Activated naive CD8-positive, alpha-beta T cell treated with anti-CD3 and anti-CD28 coated beads, Interleukin-2, amount 10 ng/mL, durations not matched to agents 7 days and 5 days (primary cell): ENCODE measurements at regions not wholly inside any gene's neighbourhood (a gene's known extent, or its start where the extent isn't known, plus 50 kb on each side); places are given as distances from the start of the nearest gene placed in this dataset.
"Not testable (repeated sequence)": the region's sequence is repeated elsewhere in the genome, so short reads cannot be mapped to it uniquely, and the experiment has no call there.

Source experiments
- ATAC-seq: fragments of 150-1000 bp; cut with Tn5 transposase; one replicate; pipeline ENCODE4 v1.10.0; 2021; ENCODE audit warnings: low read depth, moderate library complexity
- POLR2A ChIA-PET: fragments of 350-600 bp; sonication (Branson Sonifier 250); formaldehyde crosslinking; loops from one replicate; lab custom pipeline; 2021; ENCODE audit warnings: antibody characterized with exemption; lab: Charles Lee
- DNase-seq: peaks from one replicate; pipeline ENCODE4 v3.0.0; 2021
- H3K27ac Mint-ChIP-seq: one replicate; pipeline ENCODE4 v1.8.0; 2022; ENCODE audit warnings: mild to moderate bottlenecking, mixed read lengths
- H3K27me3 Mint-ChIP-seq: one replicate; pipeline ENCODE4 v1.8.0; 2022; ENCODE audit warnings: mild to moderate bottlenecking, moderate library complexity, mixed read lengths
- H3K36me3 Mint-ChIP-seq: one replicate; pipeline ENCODE4 v1.8.0; 2021; ENCODE audit warnings: mild to moderate bottlenecking, mixed read lengths
- H3K4me1 Mint-ChIP-seq: one replicate; pipeline ENCODE4 v1.8.0; 2021; ENCODE audit warnings: mixed read lengths
- H3K4me3 Mint-ChIP-seq: one replicate; pipeline ENCODE4 v1.8.0; 2022; ENCODE audit warnings: mild to moderate bottlenecking, moderate library complexity, mixed read lengths
- H3K9me3 Mint-ChIP-seq: one replicate; pipeline ENCODE4 v1.8.0; 2021; ENCODE audit warnings: mixed read lengths

GRCh38 chr5:159581502-159582249 is 251.4 kb upstream of the IL12B start:
- H3K27ac Mint-ChIP-seq = no peak overlapping the region
- POLR2A ChIA-PET = no interaction called here
- H3K36me3 Mint-ChIP-seq = no peaks in the 10 kb centered on the region
- no peak for ATAC-seq
- H3K4me3 Mint-ChIP-seq = no peak overlapping the region
- peaks cover 2% of the 10 kb centered on the region for H3K27me3 Mint-ChIP-seq
- peaks cover 2% of the 10 kb centered on the region for H3K9me3 Mint-ChIP-seq
- H3K4me1 Mint-ChIP-seq = no peaks in the 10 kb centered on the region
- no peak for DNase-seq

DNA sequence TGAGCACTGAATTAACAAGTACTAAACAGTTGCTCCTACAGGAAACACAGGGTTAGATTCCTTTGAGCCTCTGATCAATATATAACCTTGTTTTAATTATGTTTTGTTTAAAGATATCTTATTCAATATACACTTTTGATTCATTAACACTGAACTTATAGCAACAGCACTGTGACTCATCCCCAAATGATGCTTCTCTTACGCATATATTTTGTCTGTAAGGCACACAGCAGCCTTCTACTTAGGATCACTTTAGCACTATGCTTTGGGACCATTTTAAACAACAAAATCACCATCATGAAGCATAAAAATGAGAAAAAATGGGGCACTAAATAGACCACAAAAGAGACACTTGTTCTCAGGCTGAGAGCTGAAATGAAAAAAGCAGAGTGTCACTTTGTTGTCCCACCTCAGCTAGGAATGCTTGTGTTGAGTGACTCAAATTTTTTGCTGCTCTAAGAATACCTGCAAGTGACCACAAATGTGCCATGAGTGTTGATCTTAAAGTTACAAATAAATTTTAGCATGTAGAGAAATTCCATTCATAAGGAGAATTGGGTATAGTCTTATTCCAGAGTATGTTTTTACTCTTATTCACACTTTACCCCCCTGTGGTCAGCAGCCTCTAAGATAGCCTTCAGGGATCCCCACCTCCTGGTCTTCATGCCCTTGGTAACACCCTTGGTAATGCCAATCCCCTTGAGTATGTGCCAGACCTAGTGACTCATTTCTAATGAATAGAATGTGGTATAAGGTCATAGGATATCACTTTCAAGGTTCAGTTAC is 252.7 kb upstream of the IL12B start:
- Mint-ChIP-seq H3K36me3 (no peaks in the 10 kb centered on the region), H3K4me1 (no peaks in the 10 kb centered on the region), H3K27ac (no peak overlapping the region), H3K27me3 (peaks cover 2% of the 10 kb centered on the region), H3K4me3 (no peak overlapping the region), H3K9me3 (peaks cover 2% of the 10 kb centered on the region)
- no peak for ATAC-seq
- no peak for DNase-seq
- POLR2A ChIA-PET = no interaction called here

DNA sequence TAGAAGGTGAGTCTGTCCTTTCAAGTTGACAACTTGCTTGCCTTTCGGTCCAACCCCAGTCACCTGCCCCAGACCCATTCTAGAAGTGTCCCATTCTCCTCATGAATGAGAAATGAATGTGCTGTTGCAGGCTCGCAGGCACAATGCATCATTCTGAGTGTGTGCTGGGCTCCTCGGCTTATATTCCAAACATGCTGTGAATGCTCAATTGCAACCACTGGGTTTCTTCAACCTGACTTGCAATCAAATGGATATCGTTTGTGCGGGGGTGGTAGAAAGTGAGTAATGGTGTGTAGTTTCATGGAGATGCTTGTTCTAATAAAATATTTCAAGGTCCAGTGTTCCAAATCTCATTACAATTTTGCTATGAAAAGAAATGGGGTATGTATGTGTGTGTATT is 256.6 kb upstream of the IL12B start:
- H3K27ac Mint-ChIP-seq = no peak overlapping the region
- no peaks in the 10 kb centered on the region for H3K4me1 Mint-ChIP-seq
- no peak overlapping the region for H3K4me3 Mint-ChIP-seq
- POLR2A ChIA-PET = no interaction called here
- H3K9me3 Mint-ChIP-seq = peaks cover 2% of the 10 kb centered on the region
- H3K27me3 Mint-ChIP-seq = peaks cover 2% of the 10 kb centered on the region
- H3K36me3 Mint-ChIP-seq = no peaks in the 10 kb centered on the region
- DNase-seq (no peak), ATAC-seq (no peak)

DNA sequence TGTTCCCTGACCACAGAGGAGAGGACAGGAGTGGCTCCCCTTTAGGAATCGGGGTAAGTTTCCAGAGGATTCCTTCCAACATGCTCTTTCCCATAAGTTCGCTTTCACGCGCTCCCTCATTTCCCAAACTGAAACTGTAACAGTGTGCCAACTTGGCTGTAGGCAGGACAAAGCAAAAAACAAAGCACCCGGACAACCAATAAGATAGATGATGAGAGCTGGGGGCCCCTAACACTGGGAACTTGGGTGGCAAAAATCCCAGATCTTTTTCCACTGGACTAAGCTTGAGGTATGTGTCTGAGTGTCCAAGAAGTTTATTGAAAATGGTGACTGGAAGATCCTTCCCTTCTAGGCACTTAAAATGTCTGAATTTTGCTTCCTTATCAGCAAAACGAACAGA is 258.7 kb upstream of the IL12B start:
- H3K9me3 Mint-ChIP-seq = no peaks in the 10 kb centered on the region
- DNase-seq = no peak
- H3K27me3 Mint-ChIP-seq = peaks cover under 1% of the 10 kb centered on the region
- no peak for ATAC-seq
- POLR2A ChIA-PET = no interaction called here
- no peaks in the 10 kb centered on the region for H3K4me1 Mint-ChIP-seq
- H3K36me3 Mint-ChIP-seq = no peaks in the 10 kb centered on the region
- no peak overlapping the region for H3K4me3 Mint-ChIP-seq
- H3K27ac Mint-ChIP-seq = no peak overlapping the region

- ATAC-seq (no peak), DNase-seq (no peak)
- no peak overlapping the region for H3K4me3 Mint-ChIP-seq
- POLR2A ChIA-PET = no interaction called here
- no peaks in the 10 kb centered on the region for H3K36me3 Mint-ChIP-seq
- peaks cover 10% of the 10 kb centered on the region for H3K9me3 Mint-ChIP-seq
- no peaks in the 10 kb centered on the region for H3K4me1 Mint-ChIP-seq
- H3K27ac Mint-ChIP-seq = no peak overlapping the region
- peaks cover 2% of the 10 kb centered on the region for H3K27me3 Mint-ChIP-seq
Observed at GRCh38 chr5:159593518-159594073, 263.3 kb upstream of the IL12B start.

- not testable (repeated sequence) for ATAC-seq, H3K4me1 Mint-ChIP-seq, H3K27ac Mint-ChIP-seq
Observed at GRCh38 chr5:159595561-159595960, 265.3 kb upstream of the IL12B start.

GRCh38 chr5:159601216-159601615 is 270.9 kb upstream of the IL12B start:
- ATAC-seq = no peak
- H3K27ac Mint-ChIP-seq = no peak overlapping the region
- peak overlapping the region; percentile 6 for H3K4me3 Mint-ChIP-seq
- peaks cover 2% of the 10 kb centered on the region for H3K36me3 Mint-ChIP-seq
- peaks cover 2% of the 10 kb centered on the region for H3K27me3 Mint-ChIP-seq
- POLR2A ChIA-PET = no interaction called here
- no peak for DNase-seq
- peaks cover 4% of the 10 kb centered on the region for H3K4me1 Mint-ChIP-seq
- peaks cover 18% of the 10 kb centered on the region for H3K9me3 Mint-ChIP-seq

More at GRCh38 chr5:159595561-159595960, 265.3 kb upstream of the IL12B start:
- H3K9me3 Mint-ChIP-seq = peaks cover 11% of the 10 kb centered on the region
- POLR2A ChIA-PET, H3K27me3 Mint-ChIP-seq, DNase-seq, H3K4me3 Mint-ChIP-seq, H3K36me3 Mint-ChIP-seq: not testable (repeated sequence)

GRCh38 chr5:159602434-159602833 is 272.1 kb upstream of the IL12B start:
- H3K27ac Mint-ChIP-seq = no peak overlapping the region
- no peak for ATAC-seq
- peaks cover 4% of the 10 kb centered on the region for H3K4me1 Mint-ChIP-seq
- peaks cover 2% of the 10 kb centered on the region for H3K36me3 Mint-ChIP-seq
- POLR2A ChIA-PET = no interaction called here
- DNase-seq = no peak
- peaks cover 4% of the 10 kb centered on the region for H3K27me3 Mint-ChIP-seq
- H3K9me3 Mint-ChIP-seq = peaks cover 17% of the 10 kb centered on the region
- H3K4me3 Mint-ChIP-seq = no peak overlapping the region

DNA sequence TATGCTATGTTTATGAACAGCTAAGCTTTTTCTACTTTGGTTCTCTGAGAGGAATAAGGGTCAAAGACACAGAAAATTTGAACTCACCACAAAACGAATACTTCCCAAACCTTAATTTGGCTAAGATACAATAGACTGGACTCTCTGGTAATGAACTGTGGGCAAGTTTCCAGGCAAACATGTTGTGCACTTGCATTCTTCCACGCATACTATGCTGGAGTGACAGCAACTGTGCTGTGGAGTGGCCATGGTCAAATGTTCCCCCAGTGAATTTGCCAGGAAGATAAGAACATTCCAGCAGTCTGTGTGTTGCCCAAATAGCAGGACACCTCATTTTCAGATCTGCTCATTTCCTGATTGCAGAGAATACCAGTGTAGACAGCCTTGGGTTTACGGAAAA is 275.3 kb upstream of the IL12B start:
- Mint-ChIP-seq H3K9me3 (peaks cover 12% of the 10 kb centered on the region), H3K4me3 (no peak overlapping the region), H3K4me1 (peaks cover 4% of the 10 kb centered on the region), H3K36me3 (peaks cover 2% of the 10 kb centered on the region), H3K27ac (no peak overlapping the region), H3K27me3 (peaks cover 6% of the 10 kb centered on the region)
- DNase-seq (no peak), ATAC-seq (no peak)
- POLR2A ChIA-PET = no interaction called here

GRCh38 chr5:159609359-159609758 is 279.1 kb upstream of the IL12B start:
- POLR2A ChIA-PET = no interaction called here
- DNase-seq (no peak), ATAC-seq (no peak)
- peaks cover 3% of the 10 kb centered on the region for H3K9me3 Mint-ChIP-seq
- peaks cover 10% of the 10 kb centered on the region for H3K27me3 Mint-ChIP-seq
- no peaks in the 10 kb centered on the region for H3K4me1 Mint-ChIP-seq
- H3K36me3 Mint-ChIP-seq = no peaks in the 10 kb centered on the region
- no peak overlapping the region for H3K27ac Mint-ChIP-seq
- no peak overlapping the region for H3K4me3 Mint-ChIP-seq

DNA sequence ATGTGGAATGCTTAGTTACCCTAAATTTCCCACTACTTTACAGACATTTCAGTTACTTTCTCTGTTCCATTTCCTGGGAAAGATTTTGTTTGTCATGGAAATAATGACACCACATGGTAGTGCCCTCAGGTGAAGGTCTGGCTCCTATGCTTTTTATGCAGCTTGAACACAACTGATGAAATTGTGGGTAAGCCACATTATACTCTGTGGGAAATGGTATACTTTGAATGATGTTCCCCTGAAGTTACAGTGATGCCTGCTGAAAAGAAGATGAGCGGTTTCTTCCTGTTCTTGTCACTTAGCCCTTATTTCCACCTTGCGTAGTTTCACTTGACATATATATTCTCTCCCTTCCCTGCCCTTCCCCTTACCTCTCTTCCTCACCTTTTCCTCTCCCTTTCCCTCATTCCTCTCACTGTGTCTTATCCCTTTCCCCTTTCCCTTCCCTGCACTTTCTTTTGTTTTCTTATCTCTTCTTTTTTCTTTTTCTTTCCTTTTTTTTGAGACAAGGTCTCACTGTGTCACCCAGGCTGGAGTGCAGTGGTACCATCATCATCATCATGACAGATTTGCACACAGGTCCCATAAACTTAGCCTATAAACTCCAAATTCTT is 280.8 kb upstream of the IL12B start:
- POLR2A ChIA-PET = no interaction called here
- no peak overlapping the region for H3K27ac Mint-ChIP-seq

DNA sequence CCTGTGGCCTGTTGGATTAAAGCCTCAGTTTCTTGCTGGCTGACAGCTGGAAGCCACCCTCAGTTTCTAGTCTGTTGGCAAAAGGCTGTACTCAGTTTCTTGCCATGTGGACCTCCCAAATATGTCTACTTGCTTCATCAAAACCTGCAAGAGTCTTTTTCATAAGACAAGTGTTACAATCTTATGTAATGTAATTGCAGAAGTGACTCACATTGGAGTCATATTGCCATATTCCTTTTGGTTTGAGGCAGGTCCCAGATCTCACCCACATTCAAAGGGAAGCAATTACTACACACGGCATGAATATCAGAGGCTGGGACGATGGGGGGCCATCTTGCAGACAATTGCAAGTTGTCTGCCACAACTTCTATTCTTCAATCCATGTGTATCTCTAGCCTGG is 286.7 kb upstream of the IL12B start:
- DNase-seq (no peak), ATAC-seq (no peak)
- POLR2A ChIA-PET = no interaction called here
- no peak overlapping the region for H3K27ac Mint-ChIP-seq
- no peak overlapping the region for H3K4me3 Mint-ChIP-seq
- no peaks in the 10 kb centered on the region for H3K4me1 Mint-ChIP-seq
- peaks cover 10% of the 10 kb centered on the region for H3K9me3 Mint-ChIP-seq
- H3K27me3 Mint-ChIP-seq = no peaks in the 10 kb centered on the region
- H3K36me3 Mint-ChIP-seq = no peaks in the 10 kb centered on the region

More for the DNA sequence above, 280.8 kb upstream of the IL12B start:
- no peaks in the 10 kb centered on the region for H3K4me1 Mint-ChIP-seq
- peaks cover 10% of the 10 kb centered on the region for H3K27me3 Mint-ChIP-seq
- DNase-seq = no peak
- no peaks in the 10 kb centered on the region for H3K36me3 Mint-ChIP-seq
- no peak overlapping the region for H3K4me3 Mint-ChIP-seq
- peaks cover 3% of the 10 kb centered on the region for H3K9me3 Mint-ChIP-seq
- ATAC-seq = no peak

DNA sequence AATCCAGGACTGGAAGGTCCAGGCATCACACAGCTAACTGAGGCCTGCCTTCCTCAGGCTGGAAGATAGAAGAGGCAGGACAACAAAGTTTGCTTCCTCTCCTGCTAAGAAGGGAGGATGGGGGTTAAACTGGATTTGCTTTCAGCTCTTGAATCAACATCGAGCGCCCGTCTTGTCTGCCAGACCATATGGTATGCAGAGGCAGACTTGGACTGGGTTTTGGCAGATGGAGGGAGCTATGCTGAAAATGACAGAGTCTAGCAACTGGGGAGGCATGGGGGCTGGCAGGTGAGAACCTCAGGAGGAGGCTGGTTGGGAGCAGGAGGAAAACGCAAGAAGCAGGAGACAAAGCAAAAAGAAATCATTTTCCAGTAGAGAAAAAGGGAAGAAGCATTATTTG is 289.5 kb upstream of the IL12B start:
- Mint-ChIP-seq H3K4me1 (no peaks in the 10 kb centered on the region), H3K27me3 (peaks cover 8% of the 10 kb centered on the region), H3K4me3 (no peak overlapping the region), H3K36me3 (no peaks in the 10 kb centered on the region), H3K27ac (no peak overlapping the region), H3K9me3 (peaks cover 17% of the 10 kb centered on the region)
- POLR2A ChIA-PET = no interaction called here
- no peak for DNase-seq
- no peak for ATAC-seq
